LNCAP (cell line): ENCODE measurements at regions not wholly inside any gene's neighbourhood (a gene's known extent, or its start where the extent isn't known, plus 50 kb on each side); places are given as distances from the start of the nearest gene placed in this dataset.

ENCODE experiments used
- CTCF ChIP-seq: fragments of 450-650 bp; IDR thresholded peaks from 2 replicates; pipeline ENCODE4 v1.5.1; 2017; ENCODE audit warnings: mild to moderate bottlenecking

GRCh38 chr17:33534087-33534486 lies 241.0 kb upstream of the ASIC2 start:
- TF ChIP-seq CTCF, result no peak

GRCh38 chr17:33545124-33545523 lies 252.0 kb upstream of the ASIC2 start:
- TF ChIP-seq CTCF, result no peak

- no peak for TF ChIP-seq CTCF
Observed at GRCh38 chr17:33550261-33550660, 257.2 kb upstream of the ASIC2 start.

GRCh38 chr17:33551075-33551474 lies 258.0 kb upstream of the ASIC2 start:
- TF ChIP-seq CTCF, result no peak

- TF ChIP-seq CTCF, result no peak
Observed at GRCh38 chr17:33551911-33552310, 258.8 kb upstream of the ASIC2 start.

- TF ChIP-seq CTCF, result no peak
Observed at GRCh38 chr17:33560165-33560564, 267.1 kb upstream of the ASIC2 start.

- no peak for TF ChIP-seq CTCF
Observed at GRCh38 chr17:33560871-33561270, 267.8 kb upstream of the ASIC2 start.

GRCh38 chr17:33561569-33562334 lies 268.7 kb upstream of the ASIC2 start:
- no peak for TF ChIP-seq CTCF
